ENCODE measurements at regions not wholly inside any gene's neighbourhood (a gene's known extent, or its start where the extent isn't known, plus 50 kb on each side); places are given as distances from the start of the nearest gene placed in this dataset.

GRCh38 chr1:84748364-84748763 lies 58.1 kb upstream of the SSX2IP start:
- DNase-seq (ENCODE audit: low read depth): no peak
- Histone ChIP-seq H3K9ac (ENCODE audit: low read length) (no peak overlapping the region), H3K4me3 (ENCODE audit: low read length) (no peak overlapping the region), H3K9me3 (ENCODE audit: control insufficient read depth, low read length) (no peaks in the 10 kb centered on the region), H3K36me3 (ENCODE audit: control insufficient read depth, insufficient read depth, low read length, severe bottlenecking) (no peaks in the 10 kb centered on the region), H3K27me3 (replicated peaks; ENCODE audit: control insufficient read depth, insufficient read depth, low read length) (no peaks in the 10 kb centered on the region), H3K4me1 (ENCODE audit: control insufficient read depth, insufficient read depth, low read length) (no peaks in the 10 kb centered on the region)

GRCh38 chr1:84745857-84746256 lies 55.6 kb upstream of the SSX2IP start:
- no peaks in the 10 kb centered on the region for H3K4me1 ChIP-seq (ENCODE audit: control insufficient read depth, insufficient read depth, low read length)

GRCh38 chr1:84743896-84744295 lies 53.6 kb upstream of the SSX2IP start:
- no peaks in the 10 kb centered on the region for H3K27me3 ChIP-seq (replicated peaks; ENCODE audit: control insufficient read depth, insufficient read depth, low read length)
- no peaks in the 10 kb centered on the region for H3K9me3 ChIP-seq (ENCODE audit: control insufficient read depth, low read length)
- H3K4me1 ChIP-seq (ENCODE audit: control insufficient read depth, insufficient read depth, low read length): no peaks in the 10 kb centered on the region
- H3K36me3 ChIP-seq (ENCODE audit: control insufficient read depth, insufficient read depth, low read length, severe bottlenecking): no peaks in the 10 kb centered on the region
- H3K9ac ChIP-seq (ENCODE audit: low read length): no peak overlapping the region
- DNase-seq (ENCODE audit: low read depth): no peak
- no peak overlapping the region for H3K4me3 ChIP-seq (ENCODE audit: low read length)

More at GRCh38 chr1:84745857-84746256, 55.6 kb upstream of the SSX2IP start:
- Histone ChIP-seq H3K36me3 (ENCODE audit: control insufficient read depth, insufficient read depth, low read length, severe bottlenecking) (no peaks in the 10 kb centered on the region), H3K4me3 (ENCODE audit: low read length) (no peak overlapping the region), H3K9ac (ENCODE audit: low read length) (no peak overlapping the region), H3K9me3 (ENCODE audit: control insufficient read depth, low read length) (no peaks in the 10 kb centered on the region), H3K27me3 (replicated peaks; ENCODE audit: control insufficient read depth, insufficient read depth, low read length) (no peaks in the 10 kb centered on the region)
- no peak for DNase-seq (ENCODE audit: low read depth)

GRCh38 chr1:84742653-84743052 lies 52.4 kb upstream of the SSX2IP start:
- DNase-seq (ENCODE audit: low read depth): no peak
- H3K9ac ChIP-seq (ENCODE audit: low read length): no peak overlapping the region

GRCh38 chr1:84740050-84740714 lies 49.9 kb upstream of the SSX2IP start:
- no peak for DNase-seq (ENCODE audit: low read depth)
- Histone ChIP-seq H3K4me3 (ENCODE audit: low read length) (no peak overlapping the region), H3K4me1 (ENCODE audit: control insufficient read depth, insufficient read depth, low read length) (no peaks in the 10 kb centered on the region)

More at GRCh38 chr1:84742653-84743052, 52.4 kb upstream of the SSX2IP start:
- Histone ChIP-seq H3K9me3 (ENCODE audit: control insufficient read depth, low read length) (no peaks in the 10 kb centered on the region), H3K36me3 (ENCODE audit: control insufficient read depth, insufficient read depth, low read length, severe bottlenecking) (no peaks in the 10 kb centered on the region), H3K4me3 (ENCODE audit: low read length) (no peak overlapping the region), H3K27me3 (replicated peaks; ENCODE audit: control insufficient read depth, insufficient read depth, low read length) (no peaks in the 10 kb centered on the region), H3K4me1 (ENCODE audit: control insufficient read depth, insufficient read depth, low read length) (no peaks in the 10 kb centered on the region)

More at GRCh38 chr1:84740050-84740714, 49.9 kb upstream of the SSX2IP start:
- Histone ChIP-seq H3K9me3 (ENCODE audit: control insufficient read depth, low read length) (no peaks in the 10 kb centered on the region), H3K27me3 (replicated peaks; ENCODE audit: control insufficient read depth, insufficient read depth, low read length) (no peaks in the 10 kb centered on the region), H3K36me3 (ENCODE audit: control insufficient read depth, insufficient read depth, low read length, severe bottlenecking) (no peaks in the 10 kb centered on the region), H3K9ac (ENCODE audit: low read length) (no peak overlapping the region)

All from adipocyte (in vitro differentiated cells).